ENCODE measurements at regions not wholly inside any gene's neighbourhood (a gene's known extent, or its start where the extent isn't known, plus 50 kb on each side); places are given as distances from the start of the nearest gene placed in this dataset.

DNA sequence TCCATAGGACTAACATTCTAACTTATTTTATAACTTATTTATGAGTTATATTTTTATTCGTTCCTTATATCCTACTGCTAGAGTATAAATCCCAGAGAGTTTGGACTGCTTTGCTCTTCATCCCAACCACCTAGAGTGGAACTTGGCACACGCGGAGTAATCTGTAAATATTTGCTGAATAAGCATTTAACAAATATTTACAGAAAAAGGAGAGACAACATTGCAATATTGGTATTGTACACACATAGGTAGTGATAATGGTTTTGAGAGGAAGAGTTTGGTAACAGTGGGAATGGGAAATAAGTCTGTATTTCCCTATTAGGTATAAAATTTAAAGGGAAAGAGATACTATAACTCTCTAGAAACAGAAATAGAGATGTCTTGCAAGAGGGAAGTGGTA, 634.8 kb upstream of the CITED2 start:
- Histone ChIP-seq H2AFZ (replicated peaks) (no peak overlapping the region), H3K79me2 (ENCODE audit: low read depth) (no peaks in the 10 kb centered on the region), H3F3A (ENCODE audit: low read depth) (no peaks in the 10 kb centered on the region), H3K4me2 (no peak overlapping the region), H3K4me1 (no peaks in the 10 kb centered on the region), H3K27me3 (no peaks in the 10 kb centered on the region), H3K4me3 (no peak overlapping the region), H3K9ac (no peak overlapping the region), H3K9me3 (ENCODE audit: low read depth) (no peaks in the 10 kb centered on the region), H4K20me1 (ENCODE audit: low read depth) (no peaks in the 10 kb centered on the region), H3K27ac (no peak overlapping the region), H3K36me3 (no peaks in the 10 kb centered on the region)
- peaks cover 3% of the 10 kb centered on the region for H3K27me3 Mint-ChIP-seq (ENCODE audit: insufficient read depth, low read depth)
- H3K4me1 Mint-ChIP-seq: no peaks in the 10 kb centered on the region
- H3K27ac Mint-ChIP-seq: no peak overlapping the region
- H3K4me3 Mint-ChIP-seq: no peak overlapping the region
- peaks cover 2% of the 10 kb centered on the region for H3K36me3 Mint-ChIP-seq
- no peak for TF ChIP-seq EZH2 (IDR thresholded peaks at IDR 0.05)
- TF ChIP-seq, protein P1, sequence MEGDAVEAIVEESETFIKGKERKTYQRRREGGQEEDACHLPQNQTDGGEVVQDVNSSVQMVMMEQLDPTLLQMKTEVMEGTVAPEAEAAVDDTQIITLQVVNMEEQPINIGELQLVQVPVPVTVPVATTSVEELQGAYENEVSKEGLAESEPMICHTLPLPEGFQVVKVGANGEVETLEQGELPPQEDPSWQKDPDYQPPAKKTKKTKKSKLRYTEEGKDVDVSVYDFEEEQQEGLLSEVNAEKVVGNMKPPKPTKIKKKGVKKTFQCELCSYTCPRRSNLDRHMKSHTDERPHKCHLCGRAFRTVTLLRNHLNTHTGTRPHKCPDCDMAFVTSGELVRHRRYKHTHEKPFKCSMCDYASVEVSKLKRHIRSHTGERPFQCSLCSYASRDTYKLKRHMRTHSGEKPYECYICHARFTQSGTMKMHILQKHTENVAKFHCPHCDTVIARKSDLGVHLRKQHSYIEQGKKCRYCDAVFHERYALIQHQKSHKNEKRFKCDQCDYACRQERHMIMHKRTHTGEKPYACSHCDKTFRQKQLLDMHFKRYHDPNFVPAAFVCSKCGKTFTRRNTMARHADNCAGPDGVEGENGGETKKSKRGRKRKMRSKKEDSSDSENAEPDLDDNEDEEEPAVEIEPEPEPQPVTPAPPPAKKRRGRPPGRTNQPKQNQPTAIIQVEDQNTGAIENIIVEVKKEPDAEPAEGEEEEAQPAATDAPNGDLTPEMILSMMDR (IDR thresholded peaks at IDR 0.05): no peak
- no peak for TF ChIP-seq EZH2phosphoT487 (IDR thresholded peaks at IDR 0.05)
- peaks cover 16% of the 10 kb centered on the region for H3K9me3 Mint-ChIP-seq
- DNase-seq (ENCODE audit: low spot score): no peak

DNA sequence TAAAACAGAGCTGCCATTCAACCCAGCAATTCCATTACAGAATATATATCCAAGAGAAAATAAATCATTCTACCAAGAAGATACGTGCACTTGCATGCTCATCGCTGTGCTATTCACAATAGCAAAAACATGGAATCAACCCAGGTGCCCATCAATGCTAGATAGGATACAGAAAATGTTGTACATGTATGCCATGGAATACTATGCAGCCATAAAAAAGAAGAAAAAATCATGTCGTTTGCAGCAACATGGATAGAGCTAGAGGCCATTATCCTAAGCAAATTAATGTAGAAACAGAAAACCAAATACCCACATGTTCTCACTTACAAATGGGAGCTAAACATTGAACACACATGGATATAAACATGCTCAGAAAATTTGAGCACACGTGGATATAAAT, 633.1 kb upstream of the CITED2 start:
- TF ChIP-seq EZH2phosphoT487 (IDR thresholded peaks at IDR 0.05) (no peak), EZH2 (IDR thresholded peaks at IDR 0.05) (no peak)
- TF ChIP-seq, protein P1 (IDR thresholded peaks at IDR 0.05): no peak
- no peaks in the 10 kb centered on the region for H3K36me3 ChIP-seq
- no peak overlapping the region for H3K4me3 ChIP-seq
- peaks cover 3% of the 10 kb centered on the region for H3K27me3 Mint-ChIP-seq (ENCODE audit: insufficient read depth, low read depth)
- no peak overlapping the region for H3K9ac ChIP-seq
- H4K20me1 ChIP-seq (ENCODE audit: low read depth): no peaks in the 10 kb centered on the region
- no peaks in the 10 kb centered on the region for H3K9me3 ChIP-seq (ENCODE audit: low read depth)
- H3K36me3 Mint-ChIP-seq: no peaks in the 10 kb centered on the region
- peaks cover 4% of the 10 kb centered on the region for H3F3A ChIP-seq (ENCODE audit: low read depth)
- H3K4me3 Mint-ChIP-seq: no peak overlapping the region
- no peaks in the 10 kb centered on the region for H3K27me3 ChIP-seq
- no peak for DNase-seq (ENCODE audit: low spot score)
- peaks cover 16% of the 10 kb centered on the region for H3K9me3 Mint-ChIP-seq
- H3K4me1 ChIP-seq: peaks cover 7% of the 10 kb centered on the region
- H3K27ac ChIP-seq: no peak overlapping the region
- H3K4me2 ChIP-seq: no peak overlapping the region
- H3K4me1 Mint-ChIP-seq: peaks cover 15% of the 10 kb centered on the region
- H3K79me2 ChIP-seq (ENCODE audit: low read depth): no peaks in the 10 kb centered on the region
- no peak overlapping the region for H2AFZ ChIP-seq (replicated peaks)
- no peak overlapping the region for H3K27ac Mint-ChIP-seq

DNA sequence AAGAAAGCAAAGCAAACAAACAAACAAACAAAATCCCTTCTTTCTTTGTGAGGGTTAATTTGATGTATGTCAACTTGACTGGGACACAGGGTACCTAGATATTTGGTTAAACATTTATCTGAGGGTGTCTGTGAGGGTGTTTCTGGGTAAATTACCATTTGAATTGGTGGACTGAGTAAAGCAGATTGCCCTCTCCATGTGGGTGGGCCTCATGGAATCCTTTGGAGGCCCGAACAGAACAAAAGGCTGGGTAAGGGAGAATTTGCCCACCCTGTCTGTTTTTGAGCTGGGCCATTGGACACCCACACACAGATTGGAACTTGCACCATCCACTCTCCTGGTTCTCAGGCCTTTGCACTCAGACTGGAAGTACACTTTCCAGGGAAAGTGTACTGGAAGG, 628.8 kb upstream of the CITED2 start:
- Histone ChIP-seq H3K27me3 (no peaks in the 10 kb centered on the region), H3K79me2 (ENCODE audit: low read depth) (no peaks in the 10 kb centered on the region), H3F3A (ENCODE audit: low read depth) (peaks cover 4% of the 10 kb centered on the region), H3K9ac (no peak overlapping the region), H3K4me2 (no peak overlapping the region), H3K27ac (no peak overlapping the region), H3K4me3 (no peak overlapping the region), H2AFZ (replicated peaks) (no peak overlapping the region), H3K4me1 (peaks cover 9% of the 10 kb centered on the region), H4K20me1 (ENCODE audit: low read depth) (no peaks in the 10 kb centered on the region), H3K9me3 (ENCODE audit: low read depth) (no peaks in the 10 kb centered on the region), H3K36me3 (no peaks in the 10 kb centered on the region)
- H3K27me3 Mint-ChIP-seq (ENCODE audit: insufficient read depth, low read depth): peaks cover 3% of the 10 kb centered on the region
- no peak overlapping the region for H3K4me3 Mint-ChIP-seq
- TF ChIP-seq, protein P1 (IDR thresholded peaks at IDR 0.05): no peak
- no peak for TF ChIP-seq EZH2phosphoT487 (IDR thresholded peaks at IDR 0.05)
- no peak for TF ChIP-seq EZH2 (IDR thresholded peaks at IDR 0.05)
- H3K36me3 Mint-ChIP-seq: no peaks in the 10 kb centered on the region
- peaks cover 17% of the 10 kb centered on the region for H3K4me1 Mint-ChIP-seq
- H3K9me3 Mint-ChIP-seq: peaks cover 15% of the 10 kb centered on the region
- peak; percentile 79 for DNase-seq (ENCODE audit: low spot score)
- H3K27ac Mint-ChIP-seq: no peak overlapping the region
